Epidermal melanocyte (primary cell): ENCODE measurements at regions not wholly inside any gene's neighbourhood (a gene's known extent, or its start where the extent isn't known, plus 50 kb on each side); places are given as distances from the start of the nearest gene placed in this dataset.

Experiments
- DNase-seq: peaks from one replicate; pipeline ENCODE4 v3.0.0; 2011; ENCODE audit warnings: low spot score; ENCODE audit not compliant: insufficient read length

DNA sequence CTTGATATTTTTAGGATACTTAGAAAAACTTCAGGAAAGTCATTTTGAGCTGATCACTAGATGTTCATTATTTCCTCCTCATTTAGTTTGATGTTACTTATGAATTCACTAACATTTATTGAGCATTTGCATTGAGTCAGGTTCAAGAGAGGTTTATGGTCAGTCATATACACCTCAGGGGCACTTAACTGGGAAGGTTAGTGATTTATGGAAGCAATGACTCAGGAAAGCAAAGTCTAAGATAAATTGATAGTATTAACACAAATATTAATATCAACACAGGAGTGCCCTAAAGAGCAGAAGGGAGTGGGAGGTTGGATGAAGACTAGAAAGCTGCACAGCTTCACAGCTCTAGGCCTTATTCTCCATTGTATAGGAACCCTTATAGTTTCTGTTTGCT, 177.0 kb upstream of the TNFAIP3 start:
- no peak for DNase-seq

DNA sequence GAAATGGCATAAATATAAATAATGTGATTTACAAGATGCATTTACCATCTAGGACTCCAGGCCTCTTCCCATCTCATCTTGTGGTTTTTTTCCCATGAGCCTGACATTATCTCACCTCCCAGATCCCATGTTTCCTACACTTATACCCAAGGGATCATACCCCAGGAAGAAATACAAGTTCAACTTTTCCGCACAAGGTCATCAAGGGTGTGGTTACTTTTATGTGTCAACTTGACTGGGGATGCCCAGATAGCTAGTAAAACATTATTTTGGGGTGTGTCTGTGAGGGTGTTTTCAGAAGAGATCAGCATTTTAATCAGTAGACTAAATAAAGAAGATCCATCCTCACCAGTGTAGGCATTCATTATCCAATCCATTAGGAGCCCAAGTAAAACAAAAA, 176.3 kb upstream of the TNFAIP3 start:
- no peak for DNase-seq

DNA sequence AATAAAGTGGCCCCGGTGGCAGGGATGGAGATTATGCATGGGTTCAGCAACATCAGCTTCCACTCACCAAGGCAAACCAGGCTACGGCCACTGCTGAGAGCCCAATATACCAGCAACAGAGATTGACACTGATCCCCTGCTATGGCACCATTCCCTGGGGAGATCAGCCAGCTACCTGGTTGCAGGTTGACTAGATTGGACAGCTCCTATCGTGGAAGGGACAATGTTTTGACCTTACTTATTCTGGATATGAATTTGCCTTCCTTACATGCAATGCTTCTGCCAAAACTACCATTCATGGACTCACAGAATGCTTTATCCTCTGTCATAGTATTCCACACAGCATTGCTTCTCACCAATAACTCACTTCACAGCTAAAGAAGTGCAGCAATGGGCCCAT, 174.8 kb upstream of the TNFAIP3 start:
- no peak for DNase-seq

DNA sequence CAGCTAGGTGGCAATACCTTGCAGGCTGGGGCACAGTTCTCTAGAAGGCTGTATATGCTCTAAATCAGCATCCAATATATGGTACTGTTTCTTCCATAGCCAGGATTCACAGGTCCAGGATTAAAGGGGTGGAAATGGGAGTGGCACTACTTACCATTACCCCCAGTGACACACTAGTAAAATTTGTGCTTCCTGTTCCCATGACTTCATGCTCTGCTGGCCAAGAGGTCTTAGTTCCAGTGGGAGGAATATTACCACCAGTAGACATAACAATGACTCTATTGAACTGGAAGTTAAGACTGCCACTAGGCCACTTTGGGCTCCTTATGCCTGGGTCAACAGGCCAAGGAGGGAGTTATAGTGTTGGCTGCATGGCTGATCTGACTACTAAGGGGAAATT, 174.3 kb upstream of the TNFAIP3 start:
- DNase-seq = no peak

DNA sequence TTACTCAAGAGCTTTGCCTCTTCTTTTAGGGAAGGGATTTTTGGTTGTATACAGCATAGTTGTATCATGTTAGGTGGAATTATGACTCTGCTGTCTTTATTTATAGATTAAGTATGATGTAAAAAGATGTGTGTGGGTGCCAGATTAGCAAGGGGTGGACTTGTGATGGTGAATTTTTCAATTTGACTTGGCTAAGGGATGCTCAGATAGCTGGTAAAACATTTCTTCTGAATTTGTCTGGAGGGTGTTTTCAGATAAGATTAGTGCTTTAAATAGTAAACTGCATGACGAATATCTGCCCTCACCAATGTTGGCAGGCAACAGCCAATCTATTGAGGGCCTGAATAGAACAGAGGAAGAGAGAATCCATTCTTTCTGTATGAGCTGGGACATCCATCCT, 173.3 kb upstream of the TNFAIP3 start:
- DNase-seq = no peak

DNA sequence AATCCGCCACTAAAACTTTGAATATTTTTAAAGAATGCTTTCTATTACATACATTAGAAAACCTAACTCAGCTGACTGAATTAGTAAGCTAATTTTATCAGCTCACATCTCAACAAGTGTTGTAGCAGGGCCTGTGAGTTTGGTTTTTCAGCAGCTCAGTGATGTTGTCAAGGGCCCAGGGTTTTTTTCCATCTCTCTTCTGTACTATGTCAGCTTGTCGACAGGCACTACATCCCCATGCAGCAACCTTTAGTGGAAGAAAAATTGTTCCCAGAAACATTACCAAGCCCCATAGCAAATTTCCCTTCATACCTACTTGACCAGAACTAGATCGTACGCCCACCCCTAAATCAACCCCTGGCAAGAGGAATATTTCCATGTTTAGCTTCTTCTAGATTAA, 170.3 kb upstream of the TNFAIP3 start:
- DNase-seq = no peak

DNA sequence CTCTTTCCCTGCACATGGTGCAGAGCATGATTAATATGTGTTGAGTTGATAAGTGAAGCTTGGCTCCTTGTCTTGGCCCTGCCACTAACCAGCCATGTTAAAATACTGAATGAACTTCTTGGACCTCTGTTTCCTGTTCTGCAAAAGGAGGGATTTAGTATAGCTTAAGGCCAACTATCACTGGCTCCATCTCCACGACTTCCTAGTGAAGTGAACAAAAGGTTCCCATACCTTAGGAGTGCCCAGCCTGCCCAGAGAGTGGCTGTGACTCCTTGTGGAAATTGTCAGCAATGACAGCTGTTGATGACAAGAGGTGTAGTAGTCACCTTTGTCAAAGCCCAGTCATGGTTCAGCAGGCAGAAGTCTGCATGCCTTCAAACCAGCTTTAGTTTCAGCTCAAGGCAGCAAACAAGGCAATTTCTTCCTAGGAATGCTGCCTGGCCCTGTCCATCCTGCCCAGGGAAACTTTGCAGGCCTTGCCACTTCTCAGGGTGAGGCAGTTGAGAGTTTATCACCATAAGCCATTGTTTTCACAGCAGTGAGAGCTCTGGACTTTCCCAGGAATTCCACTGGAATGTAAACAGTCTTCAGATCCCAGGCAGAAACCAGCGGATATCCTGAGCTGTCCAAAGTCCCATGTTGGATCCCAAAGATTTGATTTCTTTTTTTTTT, 169.7 kb upstream of the TNFAIP3 start:
- DNase-seq = peak; percentile 23

DNA sequence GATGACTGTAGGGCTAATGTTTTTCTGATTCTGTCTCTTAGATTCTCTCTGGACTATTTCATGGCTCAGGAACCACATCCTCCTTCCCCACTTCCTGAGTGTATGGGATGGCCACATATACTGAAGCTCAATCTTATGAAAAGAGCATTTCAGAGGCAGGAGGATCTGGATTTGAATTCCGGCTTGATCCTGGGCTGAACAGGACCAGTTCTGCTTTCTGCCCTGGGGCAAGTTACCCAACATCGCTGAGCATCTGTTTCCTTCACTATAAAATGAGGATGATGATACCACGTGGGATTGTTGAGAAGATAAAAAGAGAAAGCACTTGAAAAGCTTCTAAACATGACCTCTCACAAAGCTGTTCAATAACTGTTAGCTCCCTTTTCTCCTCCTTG, 168.4 kb upstream of the TNFAIP3 start:
- DNase-seq = no peak

DNA sequence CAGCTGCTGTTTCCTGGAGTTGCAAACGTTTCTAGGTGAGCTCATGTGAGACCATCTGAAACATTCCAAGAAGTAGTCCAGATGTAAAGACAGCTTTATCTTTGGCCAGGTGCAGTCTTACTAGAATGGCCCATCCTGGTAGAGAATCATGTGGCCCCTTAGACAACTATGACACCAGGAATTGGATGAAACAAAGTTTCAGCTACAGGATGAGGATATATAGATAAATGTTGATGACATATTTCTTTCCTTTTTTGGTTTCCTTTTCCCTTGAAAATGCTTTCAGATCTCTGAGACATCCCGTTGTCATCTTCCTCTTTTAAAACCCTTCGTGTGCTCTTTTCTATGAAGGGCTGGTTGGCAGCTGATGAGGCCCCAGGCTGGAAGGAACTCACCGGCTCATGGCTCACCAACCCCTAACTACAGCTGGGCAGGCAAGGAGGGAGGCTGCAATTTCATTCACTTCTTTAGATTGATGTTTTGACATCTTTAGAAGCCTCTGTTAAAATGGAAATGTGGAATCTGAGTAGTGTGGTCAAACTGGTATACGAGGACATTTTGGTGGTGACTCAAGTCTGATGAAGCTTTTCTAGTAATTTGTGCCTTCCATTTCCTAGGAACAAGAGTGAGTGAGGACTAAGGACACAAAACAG, 167.9 kb upstream of the TNFAIP3 start:
- DNase-seq = no peak

DNA sequence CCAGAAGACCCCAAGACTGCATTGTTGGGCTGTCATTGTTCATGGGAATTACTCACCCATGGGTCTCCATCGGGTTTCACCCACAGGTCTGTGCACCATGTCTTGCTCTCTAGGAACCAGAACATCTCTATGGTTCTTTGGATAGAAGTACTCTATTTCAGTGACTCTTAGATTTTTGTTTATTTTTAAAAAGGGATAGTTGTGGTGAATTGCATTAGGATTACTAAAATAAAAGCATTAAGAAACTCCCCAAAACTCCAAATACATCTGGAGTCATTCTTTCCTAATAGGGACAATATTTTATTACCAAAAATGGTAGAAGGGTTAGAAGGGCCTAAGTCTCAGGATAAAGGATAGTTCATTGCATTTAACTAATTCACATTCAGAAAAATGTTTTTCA, 166.9 kb upstream of the TNFAIP3 start:
- no peak for DNase-seq

DNA sequence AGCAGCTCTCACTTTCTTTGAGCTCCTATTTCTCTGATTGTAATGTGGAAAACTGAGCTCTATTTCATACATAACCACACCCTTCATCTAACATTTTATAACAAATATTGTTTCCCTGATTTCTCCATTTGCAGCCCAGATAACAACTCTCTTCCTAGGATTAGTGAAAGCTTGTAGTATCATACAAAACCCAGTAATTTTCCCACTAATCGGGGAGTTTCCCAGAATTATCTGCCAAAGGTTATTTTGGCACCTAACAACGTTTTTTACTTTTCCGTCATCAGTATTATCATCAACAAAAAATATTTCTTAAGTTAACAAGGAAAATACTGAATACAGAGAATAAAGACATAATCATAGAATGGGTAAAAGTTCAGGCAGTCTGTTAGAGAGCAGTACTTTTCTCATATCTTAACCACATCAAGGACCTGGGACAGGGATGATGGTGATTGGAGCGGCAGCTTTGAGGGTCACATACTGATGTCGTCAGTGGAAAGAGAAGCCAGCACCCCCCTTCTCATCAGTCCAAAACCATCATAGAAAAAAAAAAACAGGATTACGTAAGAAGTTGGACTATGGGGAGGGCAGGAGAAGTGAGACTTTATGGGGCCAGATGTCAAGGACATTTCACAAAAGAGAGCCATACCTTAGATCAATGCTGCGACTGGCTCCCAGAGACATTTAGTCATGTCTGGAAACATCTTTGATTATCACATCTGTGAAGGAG, 166.1 kb upstream of the TNFAIP3 start:
- no peak for DNase-seq

DNA sequence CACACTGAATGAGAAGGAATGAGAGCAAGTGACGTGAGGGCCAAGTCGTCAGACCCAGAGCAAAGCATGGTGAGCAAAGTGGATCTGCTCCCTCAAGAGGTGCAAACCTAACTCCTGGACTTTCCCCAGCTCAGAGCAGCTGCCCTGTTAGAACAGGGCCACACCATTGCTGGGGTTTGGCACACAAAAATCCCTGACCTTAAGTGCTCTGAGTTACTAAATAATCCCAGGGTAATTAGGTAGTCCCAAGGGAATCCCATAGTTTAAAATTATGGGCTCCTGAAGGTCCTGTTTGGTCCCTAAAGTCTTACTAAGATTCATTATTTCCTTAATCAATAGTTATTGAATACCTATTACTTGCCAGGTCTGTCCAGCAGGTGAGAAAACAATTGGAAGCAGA, 165.1 kb upstream of the TNFAIP3 start:
- no peak for DNase-seq

DNA sequence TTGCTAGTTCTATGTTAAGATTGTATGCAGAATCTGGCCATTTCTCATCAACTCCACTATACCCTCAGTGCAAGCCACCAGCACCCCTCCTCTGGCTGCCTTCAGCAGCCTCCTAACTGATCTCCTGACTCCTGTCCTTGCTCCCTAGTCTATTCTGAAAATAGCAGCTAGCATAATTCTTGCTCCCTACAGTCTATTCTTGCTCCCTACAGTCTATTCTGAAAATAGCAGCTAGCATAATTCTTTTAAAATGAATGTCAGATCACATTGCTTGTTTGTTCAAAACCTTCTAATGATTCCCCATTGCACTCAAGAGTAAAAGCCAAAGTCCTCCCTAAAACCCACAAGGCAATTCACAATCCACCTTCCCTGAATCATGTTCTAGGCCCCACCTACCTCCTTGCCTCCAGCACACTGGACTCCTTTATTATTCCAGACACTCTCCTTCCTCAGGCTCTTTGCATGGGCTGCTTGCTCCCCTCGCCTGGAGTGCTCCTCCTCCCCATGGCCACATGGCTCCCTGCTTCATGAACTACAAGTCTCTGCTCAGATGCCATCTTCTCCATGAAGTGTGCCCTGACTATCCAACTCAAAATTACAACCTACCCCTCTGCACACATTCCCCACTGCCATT, 164.2 kb upstream of the TNFAIP3 start:
- no peak for DNase-seq

DNA sequence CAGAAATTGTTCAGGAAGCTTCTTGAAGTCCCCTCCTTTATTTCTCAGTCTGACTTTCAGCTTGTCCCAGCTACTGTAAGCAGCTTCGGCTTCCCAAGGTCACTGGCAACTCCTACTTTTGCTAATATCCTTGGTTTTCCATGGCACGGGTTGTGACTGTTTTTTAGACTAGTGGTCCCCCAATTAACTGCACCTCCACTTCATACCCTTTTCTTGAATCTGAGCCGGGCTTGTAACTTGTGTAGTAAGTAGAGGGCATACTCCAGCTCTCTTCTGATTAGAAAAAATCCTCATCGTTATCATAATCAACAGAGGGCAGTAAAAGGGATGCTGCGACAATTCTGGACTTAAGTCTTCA, 162.3 kb upstream of the TNFAIP3 start:
- no peak for DNase-seq

DNA sequence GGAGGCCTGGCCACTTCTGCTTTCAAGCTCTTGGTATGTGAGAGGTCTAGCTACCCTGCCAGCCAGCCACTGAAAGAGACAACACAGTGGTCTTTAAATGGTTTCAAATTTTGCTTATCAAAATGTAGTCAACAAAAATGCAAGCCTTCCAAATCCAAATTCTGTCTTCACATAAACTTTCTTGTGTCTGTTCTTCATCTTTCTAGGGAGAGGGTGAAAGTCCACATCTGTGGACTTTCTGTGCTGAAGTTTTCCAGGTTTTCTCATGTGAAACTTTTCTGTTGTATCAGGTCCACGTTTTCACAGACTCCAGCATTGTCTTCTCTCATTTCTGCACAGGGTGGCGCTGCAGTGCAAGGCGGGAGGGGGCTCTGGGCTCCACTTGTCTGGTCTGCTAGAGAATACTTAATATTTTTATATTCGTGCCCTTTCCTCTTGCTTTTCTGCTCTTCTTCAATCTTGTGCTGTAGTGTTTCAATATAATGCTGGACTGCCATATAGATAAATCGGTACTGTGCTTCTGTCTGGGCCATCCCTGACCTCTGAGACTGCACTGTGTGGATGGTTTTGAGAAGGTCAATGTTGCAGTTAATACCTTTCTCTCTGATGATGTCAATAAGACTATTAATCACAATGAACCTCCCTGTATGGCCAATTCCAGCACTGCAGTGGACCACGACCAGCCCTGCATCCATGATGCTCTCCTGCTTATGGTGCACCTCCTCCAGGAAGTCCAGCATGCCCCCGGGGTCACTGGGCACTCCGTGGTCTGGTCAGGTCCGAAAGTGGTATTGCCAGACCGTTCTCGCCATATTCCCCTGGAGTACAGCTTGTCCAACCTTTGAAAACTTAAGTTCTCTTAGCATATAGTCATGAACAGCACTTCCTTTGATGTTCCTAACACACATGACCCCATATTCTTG, 161.6 kb upstream of the TNFAIP3 start:
- no peak for DNase-seq

DNA sequence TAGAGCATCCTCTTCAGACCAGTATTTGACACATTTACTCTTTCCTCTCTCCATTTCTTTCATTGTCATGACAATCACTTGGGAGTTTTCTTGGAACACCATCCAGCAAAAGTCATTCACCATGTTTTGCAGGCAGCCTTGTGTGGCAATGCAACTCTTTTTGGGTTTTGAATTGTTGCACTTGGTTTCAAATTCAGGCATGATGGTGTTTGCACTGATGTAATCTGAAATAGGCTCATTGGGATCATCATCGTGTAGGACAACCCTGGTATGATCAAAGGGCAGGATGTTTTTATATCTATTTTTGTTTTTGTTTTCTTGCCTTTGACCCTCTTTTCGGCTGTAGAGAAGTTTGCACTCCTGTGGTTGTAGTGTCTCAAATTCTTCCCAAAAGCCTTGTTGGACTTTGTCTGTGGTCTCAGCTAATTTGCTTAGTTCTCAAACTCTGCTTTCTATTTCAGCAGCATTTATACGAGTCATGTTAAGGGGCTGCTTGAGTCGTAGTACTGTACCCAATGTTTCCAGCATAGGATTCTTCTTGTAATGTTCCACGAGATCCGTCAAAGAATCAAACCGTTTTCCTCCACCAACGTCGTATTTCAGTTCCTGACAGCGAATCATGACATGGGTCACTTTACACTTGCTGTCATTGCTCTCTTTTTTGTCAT, 160.8 kb upstream of the TNFAIP3 start:
- DNase-seq = no peak

DNA sequence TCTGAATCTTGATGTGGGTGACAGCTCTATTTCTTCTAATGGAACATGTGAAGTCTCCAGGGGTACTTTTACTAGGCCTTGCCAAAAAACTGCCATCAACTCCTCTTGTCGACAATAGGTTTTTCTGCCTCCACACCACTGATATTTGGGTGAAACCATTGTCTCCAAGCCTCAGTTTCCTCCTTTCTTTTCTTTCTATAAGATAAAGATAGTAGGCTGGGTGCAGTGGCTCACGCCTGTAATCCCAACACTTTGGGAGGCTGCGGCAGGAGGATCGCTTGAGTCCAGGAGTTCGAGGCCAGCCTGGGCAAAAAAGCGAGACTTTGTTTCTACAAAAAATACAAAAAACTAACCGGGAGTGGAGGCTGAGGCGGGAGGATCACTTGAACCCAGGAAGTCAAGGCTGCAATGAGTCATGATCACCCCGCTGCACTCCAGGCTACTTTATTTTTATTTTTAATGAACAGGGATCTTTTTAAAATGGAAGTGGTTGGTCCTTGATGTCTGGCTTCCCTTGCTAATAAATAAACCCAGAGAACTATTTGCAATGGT, 159.9 kb upstream of the TNFAIP3 start:
- no peak for DNase-seq

DNA sequence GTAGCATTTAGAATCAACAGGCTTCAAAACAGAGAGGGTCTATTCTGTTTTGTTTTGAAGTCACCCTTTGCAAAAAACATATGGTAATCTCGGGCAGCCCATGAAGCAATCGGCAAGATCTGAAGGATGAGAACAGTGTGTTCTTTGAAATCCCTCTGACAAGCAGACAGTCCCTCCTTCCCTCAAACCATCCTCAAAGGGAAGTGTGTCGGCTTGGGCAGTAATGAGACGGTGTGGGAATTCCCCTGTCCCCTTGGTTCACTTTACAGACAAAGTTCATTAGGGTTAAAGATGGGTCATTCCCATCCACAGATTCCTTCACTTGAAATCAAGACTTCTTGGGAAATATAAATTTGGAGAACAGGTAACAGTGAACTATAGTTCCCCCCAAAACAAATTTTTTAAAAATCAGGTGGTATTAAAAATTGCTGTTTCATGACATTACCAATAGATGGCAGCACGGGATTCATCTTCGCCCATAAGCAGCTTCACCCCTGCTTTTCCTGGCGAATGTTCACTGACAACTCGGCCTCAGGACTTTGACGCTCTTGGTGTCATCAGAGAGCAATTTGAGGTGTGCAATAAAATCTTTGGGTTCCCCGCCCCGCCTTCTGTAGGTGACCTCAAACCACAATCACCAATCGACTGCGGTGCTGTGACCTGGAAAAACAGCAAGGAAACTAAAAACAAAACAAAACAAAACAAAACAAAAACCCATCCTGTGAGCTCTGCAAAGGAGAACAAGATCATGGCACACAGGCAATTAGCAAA, 159.3 kb upstream of the TNFAIP3 start:
- DNase-seq = peak; percentile 35

DNA sequence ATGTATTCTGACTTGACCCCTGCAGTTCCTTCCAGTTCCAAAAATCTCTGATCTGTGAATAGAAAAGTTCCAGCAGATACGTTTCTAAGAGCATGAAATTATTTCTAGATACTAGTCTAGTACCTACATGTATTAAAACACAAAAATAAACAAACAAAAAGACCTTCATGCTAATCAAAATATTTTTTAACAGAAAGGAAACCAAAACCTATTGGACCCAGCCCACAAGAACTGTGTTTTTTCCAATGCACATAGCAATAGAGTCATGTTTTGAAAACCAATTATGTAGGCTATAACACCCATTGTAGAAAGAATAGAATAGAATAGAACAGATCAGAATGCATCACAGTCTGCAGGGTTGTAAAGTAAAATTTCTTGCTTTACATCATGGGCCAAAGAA, 158.6 kb upstream of the TNFAIP3 start:
- DNase-seq = no peak
